Right atrium auricular region (tissue), 2 donors: ENCODE measurements at regions not wholly inside any gene's neighbourhood (a gene's known extent, or its start where the extent isn't known, plus 50 kb on each side); places are given as distances from the start of the nearest gene placed in this dataset.

Experiments
- DNase-seq: peaks from one replicate; pipeline ENCODE4 v3.0.0-alpha.2; 2019; ENCODE audit warnings: low spot score
- H3K27ac ChIP-seq, 2 donors: fragments of 200-600 bp; sonication (generic); 1 replicate in 1 of 2; 2 replicates in 1 of 2; pipeline ENCODE4 v1.5.1; 2016 to 2019
- H3K27me3 ChIP-seq, 2 donors: fragments of 200-600 bp; sonication (generic); one replicate each; pipeline versions ENCODE4 v1.5.1 to v1.6.0; 2017 to 2019
- H3K36me3 ChIP-seq: fragments of 200-600 bp; sonication (generic); one replicate; pipeline ENCODE4 v1.5.1; 2016
- H3K4me1 ChIP-seq, 2 donors: fragments of 200-600 bp; sonication (generic); one replicate each; pipeline versions ENCODE4 v1.5.1 to v1.6.0; 2017 to 2019
- H3K4me3 ChIP-seq, 2 donors: fragments of 200-600 bp; sonication (generic); 1 replicate in 1 of 2; 2 replicates in 1 of 2; pipeline ENCODE4 v1.5.1; 2017 to 2019; ENCODE audit warnings: mild to moderate bottlenecking in 1 of 2, moderate library complexity in 1 of 2
- H3K9me3 ChIP-seq, 2 donors: fragments of 200-600 bp; sonication (generic); one replicate each; pipeline ENCODE4 v1.5.1; 2019
- TF ChIP-seq, protein P1 (sequence below), 2 donors: fragments of 200-600 bp; sonication (generic); IDR thresholded peaks; one replicate each; pipeline ENCODE4 v1.5.1; 2019; ENCODE audit warnings: antibody characterized with exemption in 2 of 2

DNA sequence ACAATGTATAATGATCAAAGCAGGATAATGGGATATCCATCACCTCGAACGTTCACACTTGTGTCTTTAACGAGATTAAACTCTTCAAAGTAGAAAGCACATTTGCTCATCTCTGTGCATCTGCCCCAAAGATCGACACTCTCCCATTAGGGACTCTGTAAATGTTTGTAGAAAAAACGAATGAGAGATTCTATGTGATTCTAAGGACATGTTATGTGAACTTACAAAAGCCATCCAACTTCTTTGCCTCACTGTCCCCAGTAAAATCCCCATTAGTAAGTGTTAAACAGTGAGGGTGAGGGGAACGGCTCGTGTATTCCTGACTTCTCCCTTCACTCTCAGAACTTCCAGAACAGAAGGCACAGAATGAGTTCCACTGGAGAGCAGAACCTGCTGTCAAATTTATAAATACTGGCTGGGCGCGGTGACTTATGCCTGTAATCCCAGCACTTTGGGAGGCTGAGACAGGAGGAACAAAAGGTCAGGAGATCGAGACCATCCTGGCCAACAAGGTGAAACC is 134.1 kb downstream of the WSCD1 start:
- H3K27ac ChIP-seq, result no peak overlapping the region
- H3K9me3 ChIP-seq, result peaks cover 0 to 5% of the 10 kb centered on the region in 2 donors
- no peak for DNase-seq
- H3K27me3 ChIP-seq, result no peaks in the 10 kb centered on the region
- no peak overlapping the region for H3K4me3 ChIP-seq
- TF ChIP-seq, protein P1, sequence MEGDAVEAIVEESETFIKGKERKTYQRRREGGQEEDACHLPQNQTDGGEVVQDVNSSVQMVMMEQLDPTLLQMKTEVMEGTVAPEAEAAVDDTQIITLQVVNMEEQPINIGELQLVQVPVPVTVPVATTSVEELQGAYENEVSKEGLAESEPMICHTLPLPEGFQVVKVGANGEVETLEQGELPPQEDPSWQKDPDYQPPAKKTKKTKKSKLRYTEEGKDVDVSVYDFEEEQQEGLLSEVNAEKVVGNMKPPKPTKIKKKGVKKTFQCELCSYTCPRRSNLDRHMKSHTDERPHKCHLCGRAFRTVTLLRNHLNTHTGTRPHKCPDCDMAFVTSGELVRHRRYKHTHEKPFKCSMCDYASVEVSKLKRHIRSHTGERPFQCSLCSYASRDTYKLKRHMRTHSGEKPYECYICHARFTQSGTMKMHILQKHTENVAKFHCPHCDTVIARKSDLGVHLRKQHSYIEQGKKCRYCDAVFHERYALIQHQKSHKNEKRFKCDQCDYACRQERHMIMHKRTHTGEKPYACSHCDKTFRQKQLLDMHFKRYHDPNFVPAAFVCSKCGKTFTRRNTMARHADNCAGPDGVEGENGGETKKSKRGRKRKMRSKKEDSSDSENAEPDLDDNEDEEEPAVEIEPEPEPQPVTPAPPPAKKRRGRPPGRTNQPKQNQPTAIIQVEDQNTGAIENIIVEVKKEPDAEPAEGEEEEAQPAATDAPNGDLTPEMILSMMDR (IDR thresholded peaks at IDR 0.05), result no peak
- H3K4me1 ChIP-seq, result no peaks in the 10 kb centered on the region
- no peaks in the 10 kb centered on the region for H3K36me3 ChIP-seq

DNA sequence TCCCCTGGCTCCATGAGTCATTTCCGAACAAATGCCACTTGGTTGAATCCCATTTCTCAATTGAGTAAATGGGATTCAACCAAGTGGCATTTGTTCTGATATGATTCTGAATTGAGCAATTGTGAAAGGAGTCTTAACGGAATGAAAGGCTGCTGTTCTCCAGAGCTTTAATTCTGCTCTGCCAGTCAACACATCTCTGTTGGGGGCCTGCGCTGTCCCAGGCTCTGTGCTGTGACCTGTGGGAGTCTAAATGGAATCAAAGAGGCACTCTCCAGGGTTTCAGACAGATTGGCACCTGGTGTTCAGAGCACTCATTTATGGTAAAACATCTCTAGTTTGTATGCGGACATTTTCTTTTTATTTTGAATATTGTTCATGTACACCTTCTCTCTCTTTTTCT is 126.2 kb downstream of the WSCD1 start:
- no peaks in the 10 kb centered on the region for H3K4me1 ChIP-seq
- no peak overlapping the region for H3K27ac ChIP-seq
- no peaks in the 10 kb centered on the region for H3K36me3 ChIP-seq
- no peak for DNase-seq
- TF ChIP-seq, protein P1 (IDR thresholded peaks at IDR 0.05), result no peak
- H3K4me3 ChIP-seq, result no peak overlapping the region
- H3K27me3 ChIP-seq, result no peaks in the 10 kb centered on the region
- H3K9me3 ChIP-seq, result peaks cover 0 to 5% of the 10 kb centered on the region in 2 donors

DNA sequence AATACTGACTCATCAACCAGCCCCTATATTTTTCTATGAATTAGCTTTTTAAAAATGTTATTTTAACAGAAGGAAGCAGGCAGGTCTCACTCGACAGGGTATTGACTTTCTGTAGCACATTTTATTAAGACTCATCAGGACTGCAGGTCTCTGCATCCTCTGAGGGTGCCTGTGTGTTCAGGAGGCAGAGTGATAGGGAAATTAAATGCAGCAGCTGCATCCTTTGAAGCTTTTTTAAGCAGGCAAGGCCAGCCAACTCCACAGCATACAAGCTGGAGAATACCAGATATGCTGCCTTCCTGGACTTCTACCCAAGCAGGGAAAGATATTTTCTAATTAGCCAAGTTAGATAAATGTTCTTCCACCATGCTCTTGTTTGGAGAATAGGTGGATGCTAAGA is 124.9 kb downstream of the WSCD1 start:
- TF ChIP-seq, protein P1 (IDR thresholded peaks at IDR 0.05), result no peak
- Histone ChIP-seq H3K4me3 (no peak overlapping the region), H3K27me3 (no peaks in the 10 kb centered on the region), H3K27ac (no peak overlapping the region), H3K4me1 (no peaks in the 10 kb centered on the region), H3K36me3 (no peaks in the 10 kb centered on the region), H3K9me3 (peaks cover 0 to 5% of the 10 kb centered on the region in 2 donors)
- DNase-seq, result no peak

DNA sequence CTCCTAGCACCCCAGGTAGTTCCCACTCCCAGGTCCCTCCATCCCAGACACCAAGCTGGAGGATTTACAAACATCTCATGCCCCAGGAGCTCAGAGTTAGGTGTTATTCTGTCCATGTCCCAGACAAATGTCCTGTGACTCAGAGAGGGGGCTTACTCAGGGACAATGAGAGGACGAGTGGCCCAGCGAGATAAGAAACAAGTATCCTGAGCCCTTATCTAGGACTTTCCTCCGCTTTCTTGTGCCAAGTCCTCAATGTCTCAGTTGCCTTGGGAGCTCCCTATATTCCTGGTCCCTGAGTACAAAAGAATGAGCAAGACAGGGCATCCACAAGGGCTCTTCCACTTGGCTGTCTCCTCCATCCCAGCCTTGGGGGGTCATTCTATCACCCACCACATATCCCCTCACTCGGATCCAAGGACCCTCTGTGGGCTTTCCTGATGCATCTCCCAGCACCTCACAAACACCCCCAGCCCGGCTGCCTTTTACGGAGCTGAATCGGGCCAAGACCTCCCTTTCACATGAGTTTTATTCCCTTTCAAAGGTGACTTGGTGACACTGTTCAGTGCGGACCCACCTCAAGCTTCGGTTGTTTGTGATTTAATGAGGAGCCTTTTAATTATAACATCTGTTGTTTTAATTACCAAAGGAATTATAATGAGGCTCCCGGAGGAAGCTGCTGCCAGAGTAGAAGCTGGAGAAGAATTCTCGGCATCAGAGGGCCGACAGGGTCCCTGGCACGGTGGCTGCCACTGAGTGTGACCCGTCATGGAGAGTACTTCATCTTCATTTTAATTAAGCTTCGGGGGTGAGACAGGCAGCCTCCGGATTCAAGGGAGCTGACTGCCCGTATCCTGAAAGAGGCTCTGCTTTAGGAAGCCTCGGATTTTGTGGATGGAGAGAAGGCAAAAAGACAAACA is 121.5 kb downstream of the WSCD1 start:
- TF ChIP-seq, protein P1 (IDR thresholded peaks at IDR 0.05), result no peak
- Histone ChIP-seq H3K27me3 (no peaks in the 10 kb centered on the region), H3K9me3 (no peaks in the 10 kb centered on the region), H3K4me1 (no peaks in the 10 kb centered on the region), H3K4me3 (no peak overlapping the region), H3K27ac (no peak overlapping the region), H3K36me3 (no peaks in the 10 kb centered on the region)
- DNase-seq, result no peak

DNA sequence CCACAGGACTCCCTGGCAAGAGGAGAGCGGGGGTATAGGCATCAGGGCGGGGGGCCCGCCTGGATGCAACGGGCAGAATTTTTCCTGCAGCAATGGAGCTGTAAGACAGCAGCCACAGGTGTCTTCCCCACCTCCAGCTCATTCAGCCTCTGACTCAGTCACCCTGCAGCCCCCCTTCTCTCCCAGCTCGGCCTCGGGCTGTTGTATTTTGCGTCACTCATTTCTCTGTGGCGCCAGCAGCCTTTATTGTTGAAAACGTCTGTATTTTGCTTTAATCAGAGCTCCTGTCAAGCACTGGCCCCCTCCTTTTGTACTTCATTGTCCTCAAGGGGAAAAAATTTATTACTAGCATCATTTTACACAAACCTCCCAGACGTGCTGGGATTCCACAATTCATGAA is 117.7 kb downstream of the WSCD1 start:
- no peaks in the 10 kb centered on the region for H3K27me3 ChIP-seq
- H3K36me3 ChIP-seq, result no peaks in the 10 kb centered on the region
- TF ChIP-seq, protein P1 (IDR thresholded peaks at IDR 0.05), result no peak
- no peaks in the 10 kb centered on the region for H3K9me3 ChIP-seq
- H3K4me1 ChIP-seq, result no peaks in the 10 kb centered on the region
- no peak overlapping the region for H3K27ac ChIP-seq
- no peak overlapping the region for H3K4me3 ChIP-seq
- no peak for DNase-seq
